Keratinocyte (primary cell): ENCODE measurements at regions not wholly inside any gene's neighbourhood (a gene's known extent, or its start where the extent isn't known, plus 50 kb on each side); places are given as distances from the start of the nearest gene placed in this dataset.

Experiments
- DNase-seq: peaks from one replicate; pipeline ENCODE4 v3.0.0-alpha.2; 2011; ENCODE audit warnings: low read depth, missing footprints, low spot score
- FAIRE-seq: peaks from 2 replicates; lab custom pipeline; 2011; peaks lifted over from hg19 to GRCh38; lab: Jason Lieb, UNC
- H2AFZ ChIP-seq: 2 replicates; pipeline ENCODE4 v1.6.0; 2012; ENCODE audit warnings: low read length, control low read depth, inconsistent platforms; ENCODE audit not compliant: control insufficient read depth
- H3K27ac ChIP-seq: 2 replicates; pipeline ENCODE4 v1.5.1; 2011; ENCODE audit warnings: low read length; ENCODE audit not compliant: control insufficient read depth, insufficient read depth
- H3K27me3 ChIP-seq: 3 replicates; pipeline ENCODE4 v1.6.0; 2011; ENCODE audit warnings: low read length; ENCODE audit not compliant: control insufficient read depth, insufficient read depth; ENCODE audit errors: extremely low read depth
- H3K36me3 ChIP-seq, 2 experiments: 2 replicates in 1 of 2; 3 replicates in 1 of 2; pipeline ENCODE4 v1.5.1; 2011; ENCODE audit warnings: low read length in 2 of 2, mild to moderate bottlenecking in 1 of 2; ENCODE audit not compliant: control insufficient read depth in 2 of 2, insufficient read depth in 2 of 2; ENCODE audit errors: extremely low read depth in 1 of 2
- H3K4me1 ChIP-seq: 3 replicates; pipeline ENCODE4 v1.5.1; 2011; ENCODE audit warnings: low read length; ENCODE audit not compliant: control insufficient read depth, insufficient read depth; ENCODE audit errors: extremely low read depth
- H3K4me2 ChIP-seq: 3 replicates; pipeline ENCODE4 v1.6.0; 2011; ENCODE audit warnings: low read depth, low read length; ENCODE audit not compliant: control insufficient read depth, insufficient read depth; ENCODE audit errors: extremely low read depth
- H3K4me3 ChIP-seq, 3 experiments: fragments of 200-600 bp in 1 of 3; sonication (generic) in 1 of 3; 2 replicates in 2 of 3; 3 replicates in 1 of 3; pipeline ENCODE4 v1.5.1; 2011 to 2016; ENCODE audit warnings: low read length in 3 of 3, mild to moderate bottlenecking in 3 of 3, control low read depth in 2 of 3, inconsistent platforms in 1 of 3, low read depth in 1 of 3, mixed read lengths in 1 of 3, mixed run types in 1 of 3, moderate library complexity in 1 of 3; ENCODE audit not compliant: control insufficient read depth in 2 of 3, insufficient read depth in 2 of 3; ENCODE audit errors: extremely low read depth in 1 of 3
- H3K79me2 ChIP-seq: 2 replicates; pipeline ENCODE4 v1.6.0; 2012; ENCODE audit warnings: low read length; ENCODE audit not compliant: control insufficient read depth, insufficient read depth
- H3K9ac ChIP-seq: 3 replicates; pipeline ENCODE4 v1.6.0; 2011; ENCODE audit warnings: low read length; ENCODE audit not compliant: control insufficient read depth, insufficient read depth; ENCODE audit errors: extremely low read depth
- H3K9me1 ChIP-seq: 3 replicates; pipeline ENCODE4 v1.6.0; 2011; ENCODE audit warnings: low read length; ENCODE audit not compliant: control insufficient read depth, insufficient read depth; ENCODE audit errors: extremely low read depth
- H3K9me3 ChIP-seq: 2 replicates; pipeline ENCODE4 v1.5.1; 2012; ENCODE audit warnings: low read depth, low read length; ENCODE audit not compliant: control insufficient read depth
- H4K20me1 ChIP-seq: 3 replicates; pipeline ENCODE4 v1.6.0; 2011; ENCODE audit warnings: low read length; ENCODE audit not compliant: control insufficient read depth, insufficient read depth; ENCODE audit errors: extremely low read depth
- CTCF ChIP-seq, 3 experiments: IDR thresholded peaks in 1 of 3; conservative IDR thresholded peaks in 1 of 3; optimal IDR thresholded peaks in 1 of 3; 2 replicates in 2 of 3; 3 replicates in 1 of 3; pipeline versions ENCODE3 to v1.5.1; 2011; ENCODE audit warnings: low read length in 3 of 3, mild to moderate bottlenecking in 3 of 3, moderate library complexity in 2 of 3, control low read depth in 1 of 3, inconsistent platforms in 1 of 3; ENCODE audit not compliant: insufficient read depth in 2 of 3; ENCODE audit errors: extremely low read depth in 1 of 3
- EZH2 ChIP-seq: IDR thresholded peaks from one replicate; pipeline ENCODE4 v1.6.1; 2012; ENCODE audit warnings: inconsistent platforms, mild to moderate bottlenecking, low read length, moderate library complexity
- dilution Hi-C: fragments of 300-500 bp; cut with MboI; formaldehyde crosslinking; loops from one replicate; pipeline ENCODE4 v1.7.0; 2020; ENCODE audit warnings: low sequenced_read_pairs; ENCODE audit not compliant: extremely low pct_ligation_motif_present

- FAIRE-seq (no peak), DNase-seq (no peak)
- dilution Hi-C loops = no loop called here
- no peak overlapping the region for H3K9ac ChIP-seq
- H3K79me2 ChIP-seq = no peaks in the 10 kb centered on the region
- peaks cover 12% of the 10 kb centered on the region for H3K27me3 ChIP-seq
- H3K36me3 ChIP-seq = no peaks in the 10 kb centered on the region
- peaks cover 3% of the 10 kb centered on the region for H3K9me3 ChIP-seq
- TF ChIP-seq CTCF (optimal IDR thresholded peaks at IDR 0.05 in 1 of 3, IDR thresholded peaks at IDR 0.05 in 1 of 3, conservative IDR thresholded peaks at IDR 0.05 in 1 of 3; ENCODE audit: extremely low read depth in 1 of 3, insufficient read depth in 2 of 3, low read length in 3 of 3) (no peak), EZH2 (no peak)
- H3K4me1 ChIP-seq = no peaks in the 10 kb centered on the region
- no peak overlapping the region for H3K4me2 ChIP-seq
- H3K4me3 ChIP-seq = no peak overlapping the region
- no peak overlapping the region for H2AFZ ChIP-seq
- no peaks in the 10 kb centered on the region for H4K20me1 ChIP-seq
- H3K27ac ChIP-seq = no peak overlapping the region
- no peaks in the 10 kb centered on the region for H3K9me1 ChIP-seq
Observed at GRCh38 chr17:83149029-83149725, 69.8 kb downstream of the METRNL start.

- Histone ChIP-seq H3K79me2 (no peaks in the 10 kb centered on the region), H2AFZ (no peak overlapping the region), H3K4me2 (no peak overlapping the region), H3K4me1 (no peaks in the 10 kb centered on the region), H3K27me3 (peaks cover 8% of the 10 kb centered on the region), H4K20me1 (no peaks in the 10 kb centered on the region), H3K27ac (no peak overlapping the region), H3K9ac (no peak overlapping the region), H3K9me1 (no peaks in the 10 kb centered on the region), H3K4me3 (no peak overlapping the region), H3K36me3 (no peaks in the 10 kb centered on the region), H3K9me3 (peaks cover 3% of the 10 kb centered on the region)
- TF ChIP-seq EZH2 = no peak
- dilution Hi-C loops = no loop called here
- FAIRE-seq = no peak
- DNase-seq = no peak
Observed at GRCh38 chr17:83149761-83150251, 70.4 kb downstream of the METRNL start.
